T-helper 2 cell treated with Interferon-gamma antibody and Interleukin-4, amounts not matched to agents 5 μg/mL and 100 μg/mL, for 36 hours (primary cell): ENCODE measurements at regions not wholly inside any gene's neighbourhood (a gene's known extent, or its start where the extent isn't known, plus 50 kb on each side); places are given as distances from the start of the nearest gene placed in this dataset.

Experiments
- DNase-seq: peaks from one replicate; pipeline ENCODE4 v3.0.0; 2021; ENCODE audit warnings: low spot score
- H3K27ac Mint-ChIP-seq: one replicate; pipeline ENCODE4 v1.8.0; 2021; ENCODE audit warnings: mild to moderate bottlenecking, mixed read lengths
- H3K27me3 Mint-ChIP-seq: one replicate; pipeline ENCODE4 v1.8.0; 2021; ENCODE audit warnings: low read depth, mixed read lengths
- H3K36me3 Mint-ChIP-seq: one replicate; pipeline ENCODE4 v1.8.0; 2021; ENCODE audit warnings: low read depth, mixed read lengths
- H3K4me1 Mint-ChIP-seq: one replicate; pipeline ENCODE4 v1.8.0; 2021; ENCODE audit warnings: low read depth, mixed read lengths
- H3K4me3 Mint-ChIP-seq: one replicate; pipeline ENCODE4 v1.8.0; 2022; ENCODE audit warnings: mild to moderate bottlenecking, moderate library complexity, mixed read lengths
- H3K9me3 Mint-ChIP-seq: one replicate; pipeline ENCODE4 v1.8.0; 2021; ENCODE audit warnings: mixed read lengths

DNA sequence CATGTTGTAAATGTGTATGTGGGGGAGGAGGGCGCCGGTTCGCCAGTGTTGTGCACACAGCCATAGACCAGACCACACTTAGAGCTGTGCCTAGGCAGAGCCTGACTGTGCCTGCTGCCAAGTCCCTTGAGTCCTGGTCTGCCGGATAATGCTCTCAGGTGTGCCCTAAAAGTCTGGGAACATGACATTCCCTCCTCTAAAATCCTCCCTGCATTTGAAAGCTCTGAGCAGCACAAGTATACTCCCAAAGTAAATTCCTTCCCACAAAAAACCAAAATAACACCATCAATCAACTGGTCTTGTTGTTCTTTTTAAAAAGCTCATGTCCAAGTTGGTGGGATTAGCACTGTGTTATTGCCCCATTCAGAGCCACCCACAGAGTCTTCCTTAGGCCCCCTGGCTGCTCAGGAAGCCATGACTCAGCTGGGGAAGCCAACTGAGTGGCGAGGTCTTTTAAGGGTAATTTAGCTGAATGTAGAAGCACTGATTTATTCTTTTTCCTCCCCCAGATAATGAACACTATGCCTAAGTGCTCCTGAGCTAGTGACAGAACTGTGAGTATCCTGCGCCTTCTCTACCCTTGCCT is 147.8 kb upstream of the MCTP2 start:
- H3K4me3 Mint-ChIP-seq, result no peak overlapping the region
- H3K27ac Mint-ChIP-seq, result no peak overlapping the region
- no peaks in the 10 kb centered on the region for H3K4me1 Mint-ChIP-seq
- no peaks in the 10 kb centered on the region for H3K9me3 Mint-ChIP-seq
- no peaks in the 10 kb centered on the region for H3K36me3 Mint-ChIP-seq
- H3K27me3 Mint-ChIP-seq, result peaks cover 3% of the 10 kb centered on the region
- no peak for DNase-seq

DNA sequence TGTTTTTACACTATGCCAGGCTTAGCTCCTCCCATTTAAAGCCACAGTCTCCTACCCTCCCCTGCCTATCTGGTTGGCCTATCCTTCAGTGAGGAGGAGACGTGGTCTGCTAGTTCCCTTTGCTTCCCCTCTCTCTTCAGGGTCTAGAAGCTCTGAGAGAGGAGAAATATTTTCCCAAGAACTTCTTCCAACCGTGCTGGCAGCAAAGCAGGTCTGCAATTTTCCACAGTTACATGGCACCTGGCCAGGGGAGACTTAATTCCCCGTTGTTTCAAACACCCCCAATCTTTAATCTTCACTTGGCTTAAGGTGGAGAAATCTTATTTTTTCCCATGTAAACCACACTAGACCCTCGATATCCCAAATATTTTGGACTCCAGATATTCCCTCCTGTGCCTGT is 149.5 kb upstream of the MCTP2 start:
- H3K27ac Mint-ChIP-seq, result no peak overlapping the region
- H3K36me3 Mint-ChIP-seq, result no peaks in the 10 kb centered on the region
- no peaks in the 10 kb centered on the region for H3K4me1 Mint-ChIP-seq
- DNase-seq, result no peak
- no peak overlapping the region for H3K4me3 Mint-ChIP-seq
- H3K27me3 Mint-ChIP-seq, result no peaks in the 10 kb centered on the region
- H3K9me3 Mint-ChIP-seq, result no peaks in the 10 kb centered on the region

DNA sequence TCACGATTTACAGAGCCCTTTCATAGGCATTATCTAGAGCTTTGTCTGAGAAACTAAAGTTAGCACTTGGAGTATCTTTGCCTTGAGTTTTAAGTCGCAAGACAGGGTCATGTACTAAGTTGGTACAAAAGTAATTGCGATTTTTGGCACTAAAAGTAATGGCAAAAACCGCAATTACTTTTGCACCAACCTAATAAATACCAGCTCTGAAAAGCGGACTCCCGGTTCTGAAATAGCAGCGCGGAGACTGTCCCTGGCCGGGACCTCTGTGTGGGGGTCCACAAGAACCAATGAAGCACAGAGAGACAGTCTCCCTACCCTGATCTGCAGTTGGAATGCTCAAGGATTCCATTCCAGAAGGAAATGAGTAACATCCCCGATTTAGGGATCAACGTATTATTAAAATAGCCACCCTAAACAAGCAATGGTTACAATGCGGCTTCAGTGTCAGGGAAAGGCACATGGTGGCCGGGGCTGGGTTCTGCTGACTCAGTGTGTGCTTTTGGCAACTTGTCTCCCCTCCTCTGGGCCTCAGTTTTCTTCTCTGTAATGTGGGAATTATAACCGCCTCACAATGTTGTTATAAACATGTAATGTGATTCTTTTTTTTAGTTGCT is 150.3 kb upstream of the MCTP2 start:
- H3K4me3 Mint-ChIP-seq, result no peak overlapping the region
- no peaks in the 10 kb centered on the region for H3K4me1 Mint-ChIP-seq
- H3K27me3 Mint-ChIP-seq, result no peaks in the 10 kb centered on the region
- no peaks in the 10 kb centered on the region for H3K9me3 Mint-ChIP-seq
- H3K27ac Mint-ChIP-seq, result no peak overlapping the region
- DNase-seq, result no peak
- no peaks in the 10 kb centered on the region for H3K36me3 Mint-ChIP-seq

DNA sequence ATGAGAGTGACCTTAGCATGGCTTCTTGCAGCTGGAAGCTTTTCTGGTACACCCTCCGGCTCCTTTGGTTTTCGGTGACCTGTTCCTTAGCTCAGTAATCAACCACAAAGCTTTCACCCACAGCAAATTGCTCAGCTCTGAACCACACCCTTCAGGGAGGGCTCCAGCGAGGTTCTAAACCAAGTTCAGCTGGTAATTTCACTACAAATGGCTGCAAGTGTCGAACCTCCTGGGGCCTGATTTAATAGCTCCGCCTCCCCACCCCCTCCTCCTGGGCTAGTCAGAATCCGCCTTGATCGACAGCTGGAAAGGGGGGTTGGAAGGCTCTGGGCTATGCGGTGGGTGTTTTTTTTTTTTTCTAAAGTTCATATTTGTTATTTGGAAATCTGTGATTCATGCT is 150.9 kb upstream of the MCTP2 start:
- H3K4me1 Mint-ChIP-seq, result no peaks in the 10 kb centered on the region
- no peaks in the 10 kb centered on the region for H3K27me3 Mint-ChIP-seq
- no peaks in the 10 kb centered on the region for H3K9me3 Mint-ChIP-seq
- H3K36me3 Mint-ChIP-seq, result no peaks in the 10 kb centered on the region
- no peak overlapping the region for H3K27ac Mint-ChIP-seq
- no peak overlapping the region for H3K4me3 Mint-ChIP-seq
- no peak for DNase-seq

DNA sequence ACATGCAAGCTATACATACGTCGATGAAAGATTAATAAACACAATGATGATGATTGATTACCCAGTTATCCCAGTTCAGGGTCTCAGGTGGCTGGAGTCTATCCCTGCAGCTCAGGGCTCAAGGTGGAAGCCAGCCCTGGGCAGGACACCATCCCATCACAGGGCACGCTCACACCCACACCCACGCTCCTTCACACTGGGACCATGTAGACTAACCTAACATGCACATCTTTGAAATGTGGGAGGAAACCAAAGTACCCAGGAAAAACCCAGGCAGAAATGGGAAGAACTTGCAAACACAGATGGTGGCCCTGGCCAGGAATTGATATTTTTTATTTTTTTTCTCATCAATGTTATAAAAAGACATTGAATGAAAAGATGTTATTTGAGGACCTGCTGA is 151.4 kb upstream of the MCTP2 start:
- no peaks in the 10 kb centered on the region for H3K36me3 Mint-ChIP-seq
- no peak for DNase-seq
- H3K4me3 Mint-ChIP-seq, result no peak overlapping the region
- H3K27ac Mint-ChIP-seq, result no peak overlapping the region
- H3K9me3 Mint-ChIP-seq, result no peaks in the 10 kb centered on the region
- H3K27me3 Mint-ChIP-seq, result no peaks in the 10 kb centered on the region
- no peaks in the 10 kb centered on the region for H3K4me1 Mint-ChIP-seq

DNA sequence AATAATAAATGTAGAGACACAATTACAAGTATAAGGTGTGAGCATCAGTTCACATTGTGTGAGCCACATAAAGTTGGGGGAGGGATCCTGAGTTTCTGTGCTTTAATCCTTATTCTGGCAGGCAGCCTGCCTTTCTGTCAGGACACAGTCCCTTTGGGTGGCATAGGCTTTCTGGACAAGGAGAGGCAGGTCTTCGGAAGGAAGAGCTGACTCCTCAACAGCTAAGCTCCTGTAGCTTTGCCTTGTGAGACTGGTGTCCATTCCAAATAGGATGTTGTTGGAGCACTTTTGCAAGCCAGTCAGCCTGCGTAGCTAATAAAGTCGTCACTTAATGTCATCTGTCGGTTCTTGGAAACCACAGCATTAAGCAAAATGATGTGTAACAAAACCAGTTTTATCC is 151.9 kb upstream of the MCTP2 start:
- H3K4me1 Mint-ChIP-seq, result no peaks in the 10 kb centered on the region
- no peaks in the 10 kb centered on the region for H3K36me3 Mint-ChIP-seq
- no peak overlapping the region for H3K4me3 Mint-ChIP-seq
- H3K27ac Mint-ChIP-seq, result no peak overlapping the region
- no peaks in the 10 kb centered on the region for H3K9me3 Mint-ChIP-seq
- no peaks in the 10 kb centered on the region for H3K27me3 Mint-ChIP-seq
- DNase-seq, result no peak

DNA sequence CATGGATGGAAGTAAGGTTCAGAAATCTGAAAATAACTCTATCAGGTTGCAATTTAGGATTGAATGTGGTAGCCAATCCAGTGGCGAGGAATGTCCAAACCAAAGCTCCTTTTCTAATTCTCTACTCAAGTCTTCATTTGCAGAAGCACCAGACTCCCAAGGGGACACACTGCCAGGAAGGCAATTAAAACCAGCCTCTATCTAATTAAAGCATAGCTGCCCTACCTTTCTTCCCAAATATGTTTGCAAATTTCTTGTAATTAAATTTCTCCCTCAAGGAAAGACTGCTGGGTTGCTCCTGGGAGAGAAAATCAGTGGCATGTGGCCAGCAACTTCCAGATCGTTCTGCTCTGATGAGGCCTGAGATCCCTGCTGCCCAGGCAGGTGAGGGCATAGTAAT is 153.4 kb upstream of the MCTP2 start:
- Mint-ChIP-seq H3K36me3 (no peaks in the 10 kb centered on the region), H3K27ac (no peak overlapping the region), H3K27me3 (no peaks in the 10 kb centered on the region), H3K9me3 (no peaks in the 10 kb centered on the region), H3K4me1 (no peaks in the 10 kb centered on the region), H3K4me3 (no peak overlapping the region)
- DNase-seq, result no peak

DNA sequence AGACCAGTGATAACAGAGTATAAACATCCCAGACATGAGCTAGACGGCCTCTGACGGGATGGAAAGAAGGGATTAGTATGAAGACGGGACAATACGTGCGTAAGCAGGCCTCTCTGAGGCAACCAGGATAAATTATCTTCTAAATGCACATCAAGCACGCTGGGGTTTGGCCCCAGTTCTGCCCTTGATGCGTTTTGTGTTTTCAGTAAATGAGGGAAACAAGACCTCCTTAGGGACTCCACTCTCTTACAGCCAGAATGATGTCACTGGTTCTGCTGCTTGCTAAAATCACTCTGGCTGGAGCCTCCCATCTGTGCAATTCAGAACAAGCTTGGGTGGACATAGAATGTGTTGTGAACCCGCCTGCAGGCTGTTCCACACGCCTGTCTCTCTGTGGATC is 156.0 kb upstream of the MCTP2 start:
- H3K4me3 Mint-ChIP-seq, result no peak overlapping the region
- no peak overlapping the region for H3K27ac Mint-ChIP-seq
- no peaks in the 10 kb centered on the region for H3K9me3 Mint-ChIP-seq
- H3K36me3 Mint-ChIP-seq, result no peaks in the 10 kb centered on the region
- peaks cover 2% of the 10 kb centered on the region for H3K27me3 Mint-ChIP-seq
- H3K4me1 Mint-ChIP-seq, result no peaks in the 10 kb centered on the region
- no peak for DNase-seq

DNA sequence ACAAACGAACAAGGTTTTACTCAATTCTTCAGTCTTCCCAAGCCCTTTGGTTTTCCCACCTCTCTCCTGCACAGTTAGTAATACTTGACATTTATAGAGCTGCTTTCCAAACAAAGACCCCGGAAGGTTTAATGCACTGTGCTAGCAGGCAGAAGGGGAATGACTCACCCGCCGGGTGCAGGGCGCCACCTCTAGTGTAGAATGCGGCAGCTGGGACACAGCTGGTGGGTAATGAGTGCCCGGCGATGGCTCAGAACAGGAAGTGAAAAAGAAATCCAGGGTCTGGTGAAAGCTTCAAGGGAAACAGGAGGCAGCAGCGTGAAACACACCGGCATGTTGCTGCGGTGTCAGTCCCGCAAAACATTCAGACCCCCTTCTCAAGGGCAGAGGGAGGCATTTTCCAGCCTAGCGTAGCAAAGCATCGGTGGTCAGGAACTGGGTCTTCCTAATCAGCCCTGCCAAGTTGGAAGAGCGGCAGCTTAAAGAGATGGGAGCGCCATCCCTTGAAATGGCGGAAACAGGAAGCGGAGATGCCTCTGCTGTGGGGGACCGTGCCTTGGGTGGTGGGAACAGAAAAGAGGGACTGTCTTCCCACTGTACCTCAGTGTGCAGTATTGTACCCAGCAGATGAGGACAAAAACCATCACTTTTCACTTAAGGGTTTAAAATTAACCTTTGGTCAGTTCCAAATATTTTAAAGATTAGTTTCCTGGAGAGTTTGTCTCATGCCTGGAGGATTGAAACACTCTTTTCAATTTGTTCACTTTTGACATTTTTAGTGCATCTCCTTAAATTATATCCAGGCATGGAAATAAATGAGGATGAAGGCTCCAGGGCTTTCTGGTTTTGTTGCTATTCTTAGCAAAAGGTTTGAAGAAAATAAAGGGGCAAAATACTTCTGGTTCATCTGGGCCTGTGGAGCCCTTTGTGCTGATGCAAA is 160.7 kb upstream of the MCTP2 start:
- H3K36me3 Mint-ChIP-seq, result no peaks in the 10 kb centered on the region
- H3K4me1 Mint-ChIP-seq, result no peaks in the 10 kb centered on the region
- no peak overlapping the region for H3K27ac Mint-ChIP-seq
- no peaks in the 10 kb centered on the region for H3K9me3 Mint-ChIP-seq
- DNase-seq, result no peak
- H3K27me3 Mint-ChIP-seq, result peaks cover 5% of the 10 kb centered on the region
- no peak overlapping the region for H3K4me3 Mint-ChIP-seq

DNA sequence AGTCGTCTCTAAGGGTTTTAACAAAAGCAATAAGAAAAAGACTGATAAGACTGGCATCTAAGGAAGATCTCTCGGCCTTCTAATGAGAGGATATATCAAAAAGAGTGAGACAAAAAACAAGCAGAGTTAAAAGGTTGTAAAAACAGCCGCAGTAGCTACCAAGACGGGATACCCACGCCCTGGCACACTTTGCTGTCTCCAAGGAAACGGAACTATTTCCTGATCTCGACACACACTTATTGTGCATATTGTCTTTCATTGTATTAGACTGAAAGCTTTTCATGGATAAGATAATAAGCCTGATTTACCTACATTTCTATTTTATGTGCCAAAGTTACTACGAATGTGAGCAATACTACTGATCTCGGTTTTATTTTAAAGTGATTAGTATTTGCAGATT is 161.5 kb upstream of the MCTP2 start:
- Mint-ChIP-seq H3K36me3 (no peaks in the 10 kb centered on the region), H3K9me3 (no peaks in the 10 kb centered on the region), H3K27ac (no peak overlapping the region), H3K27me3 (peaks cover 5% of the 10 kb centered on the region), H3K4me1 (no peaks in the 10 kb centered on the region), H3K4me3 (no peak overlapping the region)
- no peak for DNase-seq

DNA sequence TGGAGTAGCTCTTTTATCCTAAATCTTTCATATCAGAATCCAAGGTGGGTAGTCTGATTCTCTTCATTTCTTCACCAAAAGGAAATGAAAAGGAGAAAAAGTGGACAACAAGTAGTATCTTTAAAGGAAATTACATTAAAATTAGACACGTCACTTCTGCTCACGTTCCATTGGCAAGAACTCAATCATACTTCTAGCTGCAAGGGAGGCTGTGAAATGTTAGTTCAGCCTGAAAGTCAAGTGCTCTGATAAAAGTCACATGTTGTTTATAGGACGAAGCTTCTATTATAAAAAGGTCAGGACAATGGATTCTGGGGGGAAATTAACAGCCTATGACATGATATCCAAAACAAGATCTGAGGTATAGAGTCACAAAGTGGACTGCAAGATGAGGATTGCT is 164.6 kb upstream of the MCTP2 start:
- Mint-ChIP-seq H3K4me1 (no peaks in the 10 kb centered on the region), H3K27ac (no peak overlapping the region), H3K36me3 (no peaks in the 10 kb centered on the region), H3K9me3 (no peaks in the 10 kb centered on the region), H3K27me3 (peaks cover 7% of the 10 kb centered on the region), H3K4me3 (no peak overlapping the region)
- no peak for DNase-seq

DNA sequence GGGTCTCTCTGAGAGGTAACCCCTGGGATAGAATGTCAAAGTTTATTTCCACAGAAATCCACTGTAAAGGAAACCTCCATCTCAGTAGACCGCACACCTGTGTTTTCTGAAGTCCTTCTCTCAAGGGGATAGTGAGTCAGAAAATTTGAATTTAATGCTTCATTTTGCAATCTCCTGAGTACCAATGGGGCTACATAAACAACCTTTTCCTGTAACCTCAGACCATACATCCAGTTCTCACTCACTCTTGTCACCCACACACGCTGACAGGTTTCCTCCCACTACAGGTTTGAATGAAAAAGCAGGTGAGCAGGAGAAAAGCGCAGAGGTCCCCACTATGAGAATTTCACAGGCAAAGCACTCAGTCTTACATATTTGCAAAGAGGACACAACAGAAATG is 165.3 kb upstream of the MCTP2 start:
- H3K27me3 Mint-ChIP-seq, result peaks cover 7% of the 10 kb centered on the region
- DNase-seq, result no peak
- no peak overlapping the region for H3K27ac Mint-ChIP-seq

DNA sequence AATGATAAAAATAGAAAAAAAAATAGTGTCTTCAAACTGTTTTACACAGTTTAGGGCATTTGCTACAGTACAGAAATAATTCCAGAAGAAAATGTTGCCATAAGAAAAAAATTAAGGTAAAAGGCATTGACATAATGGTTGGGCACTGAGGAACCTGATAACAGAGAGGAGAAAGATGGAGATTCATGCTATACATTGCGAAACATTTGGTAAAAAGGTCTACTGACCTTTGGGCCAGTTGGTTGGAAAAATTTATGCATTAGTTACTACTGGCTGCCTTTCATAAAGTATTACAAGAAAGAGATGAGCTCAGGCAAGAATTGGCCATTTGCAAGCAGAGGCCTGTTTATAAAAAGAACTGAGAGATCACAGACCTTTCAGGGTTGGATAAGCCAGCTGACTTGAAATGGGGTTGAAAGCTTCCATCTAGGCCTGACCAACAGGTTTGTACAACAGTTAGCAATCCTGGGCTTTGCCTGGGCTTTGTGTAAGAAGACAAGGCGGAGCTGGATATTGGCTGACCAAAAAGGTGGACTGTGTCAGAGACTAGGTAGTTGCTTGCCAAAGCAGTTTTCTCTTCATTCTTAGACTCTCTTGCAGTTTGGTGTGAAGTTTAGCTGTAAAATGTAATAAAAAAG is 166.6 kb upstream of the MCTP2 start:
- Mint-ChIP-seq H3K4me3 (no peak overlapping the region), H3K4me1 (no peaks in the 10 kb centered on the region), H3K27ac (no peak overlapping the region), H3K27me3 (peaks cover 3% of the 10 kb centered on the region), H3K9me3 (no peaks in the 10 kb centered on the region), H3K36me3 (no peaks in the 10 kb centered on the region)
- no peak for DNase-seq

More for the DNA sequence above, 165.3 kb upstream of the MCTP2 start:
- Mint-ChIP-seq H3K4me1 (no peaks in the 10 kb centered on the region), H3K36me3 (no peaks in the 10 kb centered on the region), H3K9me3 (no peaks in the 10 kb centered on the region), H3K4me3 (no peak overlapping the region)

DNA sequence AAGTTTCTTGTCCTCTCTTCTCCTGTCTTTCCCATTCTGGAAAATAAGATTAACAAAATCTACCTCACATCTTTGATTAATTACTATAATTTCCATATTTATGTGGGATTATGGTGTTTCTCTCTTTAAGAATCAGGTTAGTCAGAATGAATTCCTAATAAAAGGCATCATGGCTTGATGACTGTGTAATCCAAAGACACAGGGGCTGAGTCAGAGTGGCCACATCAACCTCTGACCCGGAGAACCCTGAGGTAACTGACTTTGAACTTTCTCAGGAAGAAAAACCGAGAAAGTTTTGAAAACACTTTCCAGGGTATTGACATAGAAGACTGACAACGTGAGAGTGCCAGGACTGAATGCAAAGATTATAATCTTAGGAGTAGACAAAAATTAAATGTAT is 170.3 kb upstream of the MCTP2 start:
- Mint-ChIP-seq H3K9me3 (no peaks in the 10 kb centered on the region), H3K27me3 (peaks cover 8% of the 10 kb centered on the region), H3K36me3 (no peaks in the 10 kb centered on the region), H3K4me1 (no peaks in the 10 kb centered on the region), H3K27ac (no peak overlapping the region), H3K4me3 (no peak overlapping the region)
- DNase-seq, result no peak
